ENCODE measurements at regions not wholly inside any gene's neighbourhood (a gene's known extent, or its start where the extent isn't known, plus 50 kb on each side); places are given as distances from the start of the nearest gene placed in this dataset.
"Not testable (repeated sequence)": the region's sequence is repeated elsewhere in the genome, so short reads cannot be mapped to it uniquely, and the experiment has no call there.

DNA sequence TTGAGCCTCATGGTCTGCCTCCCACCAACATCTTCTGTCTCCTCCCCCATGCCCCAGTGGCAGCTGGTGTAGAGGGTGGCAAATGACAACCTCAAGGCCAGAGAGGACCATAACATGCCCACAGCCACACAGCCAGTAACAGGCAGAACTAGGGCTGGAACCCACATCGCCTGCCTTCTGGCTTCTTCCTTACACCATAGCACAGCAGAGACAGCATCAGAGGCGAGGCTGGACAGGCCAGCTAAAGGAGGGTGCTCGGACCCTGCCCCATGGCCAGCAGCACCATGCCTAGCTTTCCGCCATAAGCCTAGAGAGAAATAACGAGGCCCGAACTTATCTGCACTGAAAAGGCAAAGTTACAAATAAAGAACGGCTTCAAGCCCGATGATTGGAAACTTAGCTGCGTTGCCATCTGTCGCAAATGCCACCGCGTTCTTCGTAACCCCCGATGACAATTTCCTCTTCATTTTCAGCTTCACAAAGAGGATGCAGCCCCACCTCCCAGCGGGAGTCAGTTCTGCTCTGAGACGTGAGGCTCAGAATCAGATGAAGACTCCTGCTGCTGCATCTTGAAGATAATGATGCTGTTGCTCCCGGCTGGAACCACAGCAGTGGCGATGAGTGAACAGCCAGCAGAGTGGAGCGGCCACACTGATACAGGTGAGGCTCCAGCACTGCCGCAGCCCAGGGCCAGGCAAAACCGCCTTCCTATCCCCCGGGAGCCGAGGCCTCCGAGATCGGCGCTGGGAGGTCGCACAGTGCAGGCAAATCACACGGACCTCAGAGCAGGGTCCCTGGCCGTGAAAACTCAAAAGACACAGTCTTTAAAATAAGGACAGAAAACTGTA lies 73.8 kb upstream of the RTL6 start:
- H3K9me3 ChIP-seq (ENCODE audit: control insufficient read depth, low read length): peaks cover 12% of the 10 kb centered on the region
- H3K27me3 ChIP-seq (replicated peaks; ENCODE audit: control insufficient read depth, insufficient read depth, low read length): peaks cover 27% of the 10 kb centered on the region
- no peaks in the 10 kb centered on the region for H3K36me3 ChIP-seq (ENCODE audit: control insufficient read depth, insufficient read depth, low read length, severe bottlenecking)
- H3K4me1 ChIP-seq (ENCODE audit: control insufficient read depth, insufficient read depth, low read length): peaks cover 10% of the 10 kb centered on the region
- DNase-seq (ENCODE audit: low read depth): no peak
- no peak overlapping the region for H3K9ac ChIP-seq (ENCODE audit: low read length)
- no peak overlapping the region for H3K4me3 ChIP-seq (ENCODE audit: low read length)

- H3K4me1 ChIP-seq (ENCODE audit: control insufficient read depth, insufficient read depth, low read length): peaks cover 10% of the 10 kb centered on the region
- DNase-seq (ENCODE audit: low read depth): no peak
Measured at GRCh38 chr22:44570476-44571445, 72.7 kb upstream of the RTL6 start.

DNA sequence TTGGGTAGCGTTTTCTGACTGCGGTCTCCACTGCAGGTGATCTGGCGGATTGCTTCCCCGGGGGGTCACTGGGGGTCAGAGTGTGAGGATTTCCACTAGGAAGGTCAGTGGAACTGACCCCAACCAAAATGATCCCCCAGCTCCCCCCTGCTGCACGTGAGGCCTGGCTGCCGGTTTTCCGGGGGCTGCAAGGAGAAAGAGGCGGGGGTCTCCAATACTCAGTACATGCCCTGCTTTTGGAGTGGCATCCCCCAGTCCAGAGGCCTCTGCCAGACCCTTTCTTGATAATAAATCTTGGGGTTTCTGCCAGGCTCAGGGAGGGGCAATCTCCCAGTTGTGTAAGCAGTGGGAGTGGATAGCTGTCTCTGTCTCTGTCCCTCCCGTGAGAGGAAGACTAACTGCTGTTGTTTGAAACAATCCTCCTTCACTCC lies 71.5 kb upstream of the RTL6 start:
- peaks cover 11% of the 10 kb centered on the region for H3K27me3 ChIP-seq (replicated peaks; ENCODE audit: control insufficient read depth, insufficient read depth, low read length)
- no peak overlapping the region for H3K9ac ChIP-seq (ENCODE audit: low read length)
- no peaks in the 10 kb centered on the region for H3K36me3 ChIP-seq (ENCODE audit: control insufficient read depth, insufficient read depth, low read length, severe bottlenecking)
- H3K9me3 ChIP-seq (ENCODE audit: control insufficient read depth, low read length): peaks cover 20% of the 10 kb centered on the region
- no peak overlapping the region for H3K4me3 ChIP-seq (ENCODE audit: low read length)
- peaks cover 10% of the 10 kb centered on the region for H3K4me1 ChIP-seq (ENCODE audit: control insufficient read depth, insufficient read depth, low read length)
- DNase-seq (ENCODE audit: low read depth): no peak

More at GRCh38 chr22:44570476-44571445, 72.7 kb upstream of the RTL6 start:
- Histone ChIP-seq H3K4me3 (ENCODE audit: low read length) (no peak overlapping the region), H3K9me3 (ENCODE audit: control insufficient read depth, low read length) (peaks cover 15% of the 10 kb centered on the region), H3K36me3 (ENCODE audit: control insufficient read depth, insufficient read depth, low read length, severe bottlenecking) (no peaks in the 10 kb centered on the region), H3K27me3 (replicated peaks; ENCODE audit: control insufficient read depth, insufficient read depth, low read length) (peaks cover 19% of the 10 kb centered on the region), H3K9ac (ENCODE audit: low read length) (no peak overlapping the region)

GRCh38 chr22:44567846-44568493 lies 69.9 kb upstream of the RTL6 start:
- no peak overlapping the region for H3K4me3 ChIP-seq (ENCODE audit: low read length)
- peak; percentile 50 for DNase-seq (ENCODE audit: low read depth)
- H3K9me3 ChIP-seq (ENCODE audit: control insufficient read depth, low read length): peaks cover 27% of the 10 kb centered on the region
- H3K27me3 ChIP-seq (replicated peaks; ENCODE audit: control insufficient read depth, insufficient read depth, low read length): peaks cover 11% of the 10 kb centered on the region
- no peaks in the 10 kb centered on the region for H3K36me3 ChIP-seq (ENCODE audit: control insufficient read depth, insufficient read depth, low read length, severe bottlenecking)
- no peak overlapping the region for H3K9ac ChIP-seq (ENCODE audit: low read length)
- H3K4me1 ChIP-seq (ENCODE audit: control insufficient read depth, insufficient read depth, low read length): no peaks in the 10 kb centered on the region

DNA sequence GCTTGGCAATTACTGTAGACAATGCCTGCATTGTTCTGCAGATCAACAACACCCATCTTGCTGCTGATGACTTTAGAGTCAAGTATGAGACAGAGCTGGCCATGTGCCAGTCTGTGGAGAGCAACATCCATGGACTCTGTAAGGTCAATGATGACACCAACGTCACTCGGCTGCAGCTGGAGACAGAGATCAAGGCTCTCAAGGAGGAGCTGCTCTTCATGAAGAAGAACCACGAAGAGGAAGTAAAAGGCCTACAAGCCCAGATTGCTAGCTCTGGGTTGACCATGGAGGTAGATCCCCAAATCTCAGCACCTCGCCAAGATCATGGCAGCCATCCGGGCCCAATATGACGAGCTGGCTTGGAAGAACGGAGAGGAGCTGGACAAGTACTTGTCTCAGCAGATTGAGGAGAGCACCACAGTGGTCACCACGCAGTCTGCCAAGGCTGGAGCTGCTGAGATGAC lies 69.4 kb upstream of the RTL6 start:
- peaks cover 27% of the 10 kb centered on the region for H3K9me3 ChIP-seq (ENCODE audit: control insufficient read depth, low read length)
- H3K36me3 ChIP-seq (ENCODE audit: control insufficient read depth, insufficient read depth, low read length, severe bottlenecking); DNase-seq (ENCODE audit: low read depth); H3K9ac ChIP-seq (ENCODE audit: low read length); H3K4me1 ChIP-seq (ENCODE audit: control insufficient read depth, insufficient read depth, low read length); H3K4me3 ChIP-seq (ENCODE audit: low read length): not testable (repeated sequence)
- peaks cover 11% of the 10 kb centered on the region for H3K27me3 ChIP-seq (replicated peaks; ENCODE audit: control insufficient read depth, insufficient read depth, low read length)

- peaks cover 27% of the 10 kb centered on the region for H3K9me3 ChIP-seq (ENCODE audit: control insufficient read depth, low read length)
- no peak for DNase-seq (ENCODE audit: low read depth)
- peaks cover 8% of the 10 kb centered on the region for H3K27me3 ChIP-seq (replicated peaks; ENCODE audit: control insufficient read depth, insufficient read depth, low read length)
- H3K36me3 ChIP-seq (ENCODE audit: control insufficient read depth, insufficient read depth, low read length, severe bottlenecking): no peaks in the 10 kb centered on the region
- no peak overlapping the region for H3K4me3 ChIP-seq (ENCODE audit: low read length)
- no peak overlapping the region for H3K9ac ChIP-seq (ENCODE audit: low read length)
- H3K4me1 ChIP-seq (ENCODE audit: control insufficient read depth, insufficient read depth, low read length): no peaks in the 10 kb centered on the region
Measured at GRCh38 chr22:44566911-44567310, 68.9 kb upstream of the RTL6 start.

GRCh38 chr22:44562651-44563050 lies 64.6 kb upstream of the RTL6 start:
- DNase-seq (ENCODE audit: low read depth); H3K27me3 ChIP-seq (replicated peaks; ENCODE audit: control insufficient read depth, insufficient read depth, low read length); H3K4me1 ChIP-seq (ENCODE audit: control insufficient read depth, insufficient read depth, low read length); H3K36me3 ChIP-seq (ENCODE audit: control insufficient read depth, insufficient read depth, low read length, severe bottlenecking); H3K9ac ChIP-seq (ENCODE audit: low read length); H3K4me3 ChIP-seq (ENCODE audit: low read length): not testable (repeated sequence)
- peaks cover 19% of the 10 kb centered on the region for H3K9me3 ChIP-seq (ENCODE audit: control insufficient read depth, low read length)

DNA sequence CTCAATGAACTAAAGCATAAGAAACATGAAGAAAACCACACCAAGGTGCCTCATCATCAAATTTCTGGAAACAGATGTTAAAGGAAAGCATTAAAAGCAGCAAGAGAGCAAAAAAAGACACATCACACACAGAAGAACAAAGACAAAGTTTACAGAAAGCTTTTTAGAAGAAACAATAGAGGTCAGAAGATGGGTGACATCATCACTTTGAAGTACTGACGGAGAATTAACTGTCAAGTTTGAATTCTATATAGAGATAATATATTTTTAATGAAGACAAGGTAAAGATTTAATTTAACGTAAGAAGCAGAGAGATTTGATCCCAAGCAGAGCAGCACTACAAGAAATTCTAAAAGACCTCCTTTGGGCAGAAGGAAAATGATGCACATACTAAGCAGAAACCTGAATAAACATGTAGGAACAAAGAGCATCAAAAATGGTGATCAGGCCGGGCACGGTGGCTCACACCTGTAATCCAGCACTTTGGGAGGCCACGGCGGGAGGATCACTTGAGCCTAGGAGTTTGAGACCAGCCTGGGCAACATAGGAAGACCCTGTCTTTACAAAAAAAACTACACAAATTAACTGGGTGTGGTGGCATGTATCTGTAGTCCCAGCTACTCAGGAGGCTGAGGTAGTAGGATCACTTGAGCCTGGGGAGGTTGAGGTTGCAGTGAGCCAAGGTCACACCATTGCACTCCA lies 63.3 kb upstream of the RTL6 start:
- Histone ChIP-seq H3K4me1 (ENCODE audit: control insufficient read depth, insufficient read depth, low read length) (peaks cover 4% of the 10 kb centered on the region), H3K9me3 (ENCODE audit: control insufficient read depth, low read length) (peaks cover 19% of the 10 kb centered on the region), H3K9ac (ENCODE audit: low read length) (no peak overlapping the region), H3K36me3 (ENCODE audit: control insufficient read depth, insufficient read depth, low read length, severe bottlenecking) (no peaks in the 10 kb centered on the region), H3K4me3 (ENCODE audit: low read length) (no peak overlapping the region), H3K27me3 (replicated peaks; ENCODE audit: control insufficient read depth, insufficient read depth, low read length) (no peaks in the 10 kb centered on the region)
- DNase-seq (ENCODE audit: low read depth): no peak

GRCh38 chr22:44558671-44559070 lies 60.6 kb upstream of the RTL6 start:
- H3K4me3 ChIP-seq (ENCODE audit: low read length); H3K4me1 ChIP-seq (ENCODE audit: control insufficient read depth, insufficient read depth, low read length); H3K9ac ChIP-seq (ENCODE audit: low read length); H3K36me3 ChIP-seq (ENCODE audit: control insufficient read depth, insufficient read depth, low read length, severe bottlenecking); H3K9me3 ChIP-seq (ENCODE audit: control insufficient read depth, low read length); H3K27me3 ChIP-seq (replicated peaks; ENCODE audit: control insufficient read depth, insufficient read depth, low read length): not testable (repeated sequence)
- DNase-seq (ENCODE audit: low read depth): peak; percentile 72

DNA sequence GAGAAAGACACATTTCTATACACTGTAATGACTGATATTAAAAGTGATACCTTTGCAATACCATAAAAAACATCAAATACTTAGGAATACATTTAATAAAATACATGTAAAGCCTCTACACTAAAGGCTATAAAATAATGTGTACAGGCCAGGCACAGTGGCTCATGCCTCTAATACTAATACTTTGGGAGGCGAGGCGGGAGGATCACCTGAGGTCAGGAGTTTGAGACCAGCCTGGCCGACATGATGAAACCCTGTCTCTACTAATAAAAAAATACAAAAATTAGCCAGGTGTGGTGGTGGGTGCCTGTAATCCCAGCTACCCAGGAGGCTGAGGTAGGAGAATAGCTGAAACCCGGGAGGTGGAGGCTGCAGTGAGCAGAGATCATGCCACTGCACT lies 59.8 kb upstream of the RTL6 start:
- DNase-seq (ENCODE audit: low read depth); H3K9me3 ChIP-seq (ENCODE audit: control insufficient read depth, low read length): not testable (repeated sequence)

More for the DNA sequence above, 59.8 kb upstream of the RTL6 start:
- H3K9ac ChIP-seq (ENCODE audit: low read length); H3K36me3 ChIP-seq (ENCODE audit: control insufficient read depth, insufficient read depth, low read length, severe bottlenecking); H3K27me3 ChIP-seq (replicated peaks; ENCODE audit: control insufficient read depth, insufficient read depth, low read length); H3K4me3 ChIP-seq (ENCODE audit: low read length); H3K4me1 ChIP-seq (ENCODE audit: control insufficient read depth, insufficient read depth, low read length): not testable (repeated sequence)
